HFFc6 (cell line): ENCODE measurements at regions not wholly inside any gene's neighbourhood (a gene's known extent, or its start where the extent isn't known, plus 50 kb on each side); places are given as distances from the start of the nearest gene placed in this dataset.

Source experiments
- DNase-seq: peaks from one replicate; pipeline ENCODE4 v3.0.0-alpha.2; 2018
- H3K27ac Mint-ChIP-seq: 2 replicates; pipeline ENCODE4 v1.8.0; 2020; ENCODE audit warnings: mild to moderate bottlenecking, mixed read lengths
- H3K27me3 Mint-ChIP-seq: 2 replicates; pipeline ENCODE4 v1.8.0; 2021; ENCODE audit warnings: mild to moderate bottlenecking, moderate library complexity, mixed read lengths; ENCODE audit not compliant: insufficient read depth
- H3K36me3 Mint-ChIP-seq: 2 replicates; pipeline ENCODE4 v1.8.0; 2021; ENCODE audit warnings: low read depth, mixed read lengths
- H3K4me1 Mint-ChIP-seq: 2 replicates; pipeline ENCODE4 v1.8.0; 2020; ENCODE audit warnings: low read depth, mixed read lengths
- H3K4me3 Mint-ChIP-seq: 2 replicates; pipeline ENCODE4 v1.8.0; 2020; ENCODE audit warnings: mild to moderate bottlenecking, moderate library complexity, mixed read lengths
- H3K9me3 Mint-ChIP-seq: 2 replicates; pipeline ENCODE4 v1.8.0; 2020; ENCODE audit warnings: mild to moderate bottlenecking, mixed read lengths
- TF ChIP-seq, protein P1 (sequence below): fragments of 200-600 bp; sonication (generic); IDR thresholded peaks from 2 replicates; pipeline ENCODE4 v1.5.0; 2021; ENCODE audit warnings: antibody characterized with exemption, mild to moderate bottlenecking

DNA sequence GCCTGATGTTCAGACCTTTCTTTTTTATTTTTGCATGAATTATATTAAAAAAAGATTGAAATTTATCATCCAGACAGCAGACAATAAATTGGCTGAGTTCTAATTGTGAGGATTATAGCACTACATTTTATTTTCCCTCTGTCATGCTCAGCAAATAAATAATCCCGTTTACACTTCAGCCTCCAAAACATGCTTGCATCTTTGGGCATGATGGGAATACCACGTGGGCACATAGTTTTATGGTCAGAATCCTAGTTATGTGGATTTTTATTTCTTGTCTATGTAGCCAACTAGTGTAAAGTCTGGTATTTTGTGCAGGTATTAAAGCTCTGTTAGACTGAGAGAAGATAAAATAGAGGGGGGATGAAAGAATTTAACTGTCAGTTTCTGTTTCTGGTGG lies 276.9 kb upstream of the E2F7 start:
- Mint-ChIP-seq H3K27ac (no peak overlapping the region), H3K4me1 (peaks cover 6% of the 10 kb centered on the region), H3K36me3 (no peaks in the 10 kb centered on the region), H3K27me3 (peaks cover 3% of the 10 kb centered on the region), H3K9me3 (no peaks in the 10 kb centered on the region), H3K4me3 (no peak overlapping the region)
- DNase-seq: no peak
- TF ChIP-seq, protein P1, sequence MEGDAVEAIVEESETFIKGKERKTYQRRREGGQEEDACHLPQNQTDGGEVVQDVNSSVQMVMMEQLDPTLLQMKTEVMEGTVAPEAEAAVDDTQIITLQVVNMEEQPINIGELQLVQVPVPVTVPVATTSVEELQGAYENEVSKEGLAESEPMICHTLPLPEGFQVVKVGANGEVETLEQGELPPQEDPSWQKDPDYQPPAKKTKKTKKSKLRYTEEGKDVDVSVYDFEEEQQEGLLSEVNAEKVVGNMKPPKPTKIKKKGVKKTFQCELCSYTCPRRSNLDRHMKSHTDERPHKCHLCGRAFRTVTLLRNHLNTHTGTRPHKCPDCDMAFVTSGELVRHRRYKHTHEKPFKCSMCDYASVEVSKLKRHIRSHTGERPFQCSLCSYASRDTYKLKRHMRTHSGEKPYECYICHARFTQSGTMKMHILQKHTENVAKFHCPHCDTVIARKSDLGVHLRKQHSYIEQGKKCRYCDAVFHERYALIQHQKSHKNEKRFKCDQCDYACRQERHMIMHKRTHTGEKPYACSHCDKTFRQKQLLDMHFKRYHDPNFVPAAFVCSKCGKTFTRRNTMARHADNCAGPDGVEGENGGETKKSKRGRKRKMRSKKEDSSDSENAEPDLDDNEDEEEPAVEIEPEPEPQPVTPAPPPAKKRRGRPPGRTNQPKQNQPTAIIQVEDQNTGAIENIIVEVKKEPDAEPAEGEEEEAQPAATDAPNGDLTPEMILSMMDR: no peak

GRCh38 chr12:77339610-77340009 lies 274.2 kb upstream of the E2F7 start:
- Mint-ChIP-seq H3K36me3 (no peaks in the 10 kb centered on the region), H3K9me3 (no peaks in the 10 kb centered on the region), H3K4me1 (peaks cover 6% of the 10 kb centered on the region), H3K27ac (no peak overlapping the region), H3K27me3 (peaks cover 3% of the 10 kb centered on the region), H3K4me3 (no peak overlapping the region)
- no peak for DNase-seq
- TF ChIP-seq, protein P1: no peak

GRCh38 chr12:77337362-77337761 lies 272.0 kb upstream of the E2F7 start:
- Mint-ChIP-seq H3K4me3 (no peak overlapping the region), H3K27ac (no peak overlapping the region)

DNA sequence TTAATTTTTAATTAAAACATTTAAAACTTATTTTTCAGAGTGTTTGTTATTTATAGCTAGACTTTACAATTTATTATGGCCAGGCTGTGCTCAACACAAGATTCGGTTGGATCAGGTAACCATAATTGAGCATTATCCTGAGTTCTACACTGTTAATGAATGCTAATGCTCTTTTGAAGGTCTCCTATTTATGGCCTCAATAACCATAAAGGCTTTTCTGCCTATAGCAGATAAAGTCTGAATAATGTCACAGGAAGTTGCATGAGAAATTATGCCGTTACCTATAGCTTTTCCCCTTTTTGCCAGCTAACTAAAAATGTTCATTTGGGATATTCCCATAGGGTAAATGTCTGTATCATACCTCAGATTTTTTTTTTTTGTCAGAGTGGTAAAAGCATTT lies 269.4 kb upstream of the E2F7 start:
- H3K27me3 Mint-ChIP-seq: peaks cover 3% of the 10 kb centered on the region
- H3K27ac Mint-ChIP-seq: no peak overlapping the region
- H3K4me3 Mint-ChIP-seq: no peak overlapping the region
- TF ChIP-seq, protein P1: no peak
- no peaks in the 10 kb centered on the region for H3K36me3 Mint-ChIP-seq
- DNase-seq: no peak
- no peaks in the 10 kb centered on the region for H3K9me3 Mint-ChIP-seq
- H3K4me1 Mint-ChIP-seq: no peaks in the 10 kb centered on the region

More at GRCh38 chr12:77337362-77337761, 272.0 kb upstream of the E2F7 start:
- Mint-ChIP-seq H3K9me3 (no peaks in the 10 kb centered on the region), H3K27me3 (peaks cover 3% of the 10 kb centered on the region), H3K36me3 (no peaks in the 10 kb centered on the region), H3K4me1 (no peaks in the 10 kb centered on the region)
- TF ChIP-seq, protein P1: no peak
- DNase-seq: no peak

- peaks cover 25% of the 10 kb centered on the region for H3K27me3 Mint-ChIP-seq
- H3K36me3 Mint-ChIP-seq: no peaks in the 10 kb centered on the region
- no peak overlapping the region for H3K4me3 Mint-ChIP-seq
- H3K4me1 Mint-ChIP-seq: peaks cover 17% of the 10 kb centered on the region
- TF ChIP-seq, protein P1: no peak
- H3K27ac Mint-ChIP-seq: no peak overlapping the region
- DNase-seq: no peak
- no peaks in the 10 kb centered on the region for H3K9me3 Mint-ChIP-seq
Measured at GRCh38 chr12:77328326-77328725, 263.0 kb upstream of the E2F7 start.
